ENCODE measurements at regions not wholly inside any gene's neighbourhood (a gene's known extent, or its start where the extent isn't known, plus 50 kb on each side); places are given as distances from the start of the nearest gene placed in this dataset.
A peak's percentile ranks its signal among the peaks of the same experiment; 100 is the strongest.

DNA sequence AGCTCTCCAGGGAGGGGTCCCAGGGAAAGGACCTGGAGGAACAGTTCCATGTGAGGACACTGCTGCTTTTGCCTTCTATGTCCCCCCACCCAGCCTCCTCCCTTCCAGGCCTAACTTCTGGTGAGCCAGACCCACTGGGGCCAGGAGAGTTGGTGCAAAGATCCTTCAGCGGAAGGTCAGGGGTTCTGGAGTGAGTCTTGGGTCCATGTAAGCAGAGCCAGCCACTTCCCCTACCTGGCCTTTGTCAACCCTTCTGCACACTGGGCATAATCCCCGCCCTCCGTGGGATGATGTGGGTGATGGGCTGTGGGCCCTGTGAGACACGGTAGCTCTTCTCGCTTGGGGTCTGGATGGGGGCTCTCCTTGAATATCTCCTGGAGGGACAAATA lies 76.9 kb downstream of the RHOB start:
- no peak for DNase-seq (ENCODE audit: low read depth)

- DNase-seq (ENCODE audit: low read depth), result no peak
These were observed 77.7 kb downstream of the RHOB start for GRCh38 chr2:20524412-20525040.

DNA sequence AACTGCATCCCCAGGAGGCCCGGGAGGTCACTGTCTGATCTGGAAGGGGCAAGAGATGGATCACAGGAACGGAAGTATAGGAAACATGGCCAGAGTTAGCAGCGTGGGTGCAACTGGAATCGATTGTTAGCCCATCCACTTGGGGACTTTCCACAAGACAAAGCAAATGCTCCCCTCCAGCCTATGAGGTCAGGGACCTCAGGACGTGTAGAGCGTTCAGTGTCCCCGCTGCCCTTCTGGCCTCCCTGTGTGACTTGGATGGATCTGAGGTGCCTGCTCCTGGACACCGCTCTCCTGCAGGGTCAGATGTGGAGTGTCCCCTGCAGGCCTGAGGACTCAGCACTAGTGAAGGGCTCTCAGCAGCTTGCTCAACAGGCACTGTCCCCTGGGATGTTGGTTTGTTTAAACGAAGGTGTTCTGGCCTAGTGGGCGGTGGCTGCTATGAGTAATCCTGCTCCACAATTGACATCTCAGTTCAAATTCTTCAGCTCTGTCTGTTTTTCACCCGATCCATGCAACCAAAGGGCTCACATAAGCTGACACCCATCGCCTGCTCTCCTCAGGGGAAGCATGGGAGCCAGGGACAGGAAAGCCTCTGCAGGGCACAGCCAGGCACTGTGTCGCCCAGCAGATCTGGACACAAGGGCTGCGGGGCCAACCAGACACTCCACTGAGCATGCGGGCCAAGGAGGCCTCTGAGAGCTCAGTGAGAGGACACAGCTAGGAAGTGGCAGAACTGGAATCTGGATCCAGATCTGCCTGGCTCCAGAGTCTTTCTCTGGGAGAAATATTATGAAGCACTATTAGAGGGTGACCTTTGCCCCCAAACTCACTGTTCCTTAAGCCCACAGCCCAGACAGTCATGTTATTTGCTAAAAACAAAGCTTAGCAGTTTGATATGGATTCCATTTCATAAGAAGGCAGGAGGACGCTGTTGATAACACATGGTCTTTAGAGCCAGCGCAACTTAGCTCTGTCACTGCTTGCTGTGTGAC lies 78.5 kb downstream of the RHOB start:
- peak; percentile 22 for DNase-seq (ENCODE audit: low read depth)

DNA sequence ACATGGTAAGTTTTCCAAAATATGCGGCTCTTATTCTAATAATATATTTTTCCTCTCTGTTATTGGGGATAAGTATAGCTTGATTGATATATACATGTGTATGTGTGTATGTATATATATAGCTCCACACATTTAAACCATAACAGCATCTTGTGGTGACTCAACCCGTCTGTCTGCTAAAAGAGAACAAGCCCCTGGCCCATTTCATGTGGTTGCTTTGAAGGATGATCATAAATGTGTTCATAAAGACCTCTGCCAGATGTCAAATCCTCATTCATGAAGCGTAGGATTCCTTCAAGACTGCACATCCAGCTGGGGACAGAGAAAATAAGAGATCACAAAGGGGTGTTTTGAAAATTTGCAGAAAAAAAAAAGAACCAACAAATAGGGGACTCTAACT lies 79.3 kb downstream of the RHOB start:
- DNase-seq (ENCODE audit: low read depth), result no peak

DNA sequence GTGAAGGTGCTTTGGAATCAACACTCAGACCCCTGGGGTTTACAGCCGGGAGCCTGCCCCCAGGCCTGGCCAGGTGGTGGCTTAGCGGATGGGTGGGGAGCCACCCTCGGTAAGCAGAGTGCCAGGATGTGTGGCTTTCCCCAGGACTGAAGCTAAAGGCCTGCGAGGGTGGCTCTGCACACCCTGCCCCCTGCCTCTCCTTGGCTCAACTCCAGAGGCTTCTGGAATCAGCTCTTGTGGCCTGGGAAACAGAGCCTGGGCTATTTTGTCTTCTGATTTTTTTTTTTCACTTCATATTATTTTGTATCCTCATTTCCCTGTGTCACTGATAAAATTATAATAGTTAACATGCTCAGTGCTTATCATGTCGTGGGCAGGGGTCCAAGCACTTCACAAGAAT lies 79.8 kb downstream of the RHOB start:
- DNase-seq (ENCODE audit: low read depth), result no peak

- DNase-seq (ENCODE audit: low read depth), result no peak
These were observed 81.8 kb downstream of the RHOB start for GRCh38 chr2:20528713-20529112.

GRCh38 chr2:20530520-20530919 lies 83.6 kb downstream of the RHOB start:
- no peak for DNase-seq (ENCODE audit: low read depth)

DNA sequence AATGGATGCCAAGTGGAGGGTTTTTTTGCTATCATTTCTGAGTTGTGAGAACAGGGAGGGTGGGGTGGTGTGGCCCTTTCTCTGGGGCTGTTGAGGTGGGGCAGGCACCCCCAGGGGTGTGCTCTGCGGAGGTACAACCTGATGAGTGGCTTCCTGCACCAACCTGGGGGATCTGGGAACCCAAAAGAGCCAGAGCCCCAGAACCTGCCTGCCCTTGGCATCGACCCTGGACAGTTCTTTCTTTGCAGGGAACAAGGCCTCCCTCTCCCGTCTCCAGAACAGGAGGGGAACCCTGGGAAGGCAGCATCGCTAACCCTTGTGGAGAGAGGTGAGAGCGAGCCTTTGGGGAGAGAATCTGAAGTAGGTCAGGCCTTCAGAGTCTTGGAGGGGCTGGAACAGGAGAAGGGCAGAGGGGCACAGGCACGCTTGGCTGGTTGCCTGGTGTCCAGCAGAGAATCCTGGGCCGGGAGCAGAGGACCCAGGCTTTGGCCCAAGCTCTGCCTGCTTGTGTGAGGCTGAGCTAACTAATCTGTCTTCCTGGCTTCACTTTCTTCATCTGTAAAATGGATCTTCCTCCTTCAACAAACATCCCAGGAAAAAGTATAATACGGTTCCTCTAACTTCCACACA lies 84.9 kb downstream of the RHOB start:
- no peak for DNase-seq (ENCODE audit: low read depth)

GRCh38 chr2:20532634-20533437 lies 86.0 kb downstream of the RHOB start:
- no peak for DNase-seq (ENCODE audit: low read depth)

GRCh38 chr2:20533993-20534622 lies 87.2 kb downstream of the RHOB start:
- DNase-seq (ENCODE audit: low read depth), result no peak

GRCh38 chr2:20534913-20535801 lies 88.3 kb downstream of the RHOB start:
- DNase-seq (ENCODE audit: low read depth), result no peak

- no peak for DNase-seq (ENCODE audit: low read depth)
These were observed 89.9 kb downstream of the RHOB start for GRCh38 chr2:20536619-20537422.

DNA sequence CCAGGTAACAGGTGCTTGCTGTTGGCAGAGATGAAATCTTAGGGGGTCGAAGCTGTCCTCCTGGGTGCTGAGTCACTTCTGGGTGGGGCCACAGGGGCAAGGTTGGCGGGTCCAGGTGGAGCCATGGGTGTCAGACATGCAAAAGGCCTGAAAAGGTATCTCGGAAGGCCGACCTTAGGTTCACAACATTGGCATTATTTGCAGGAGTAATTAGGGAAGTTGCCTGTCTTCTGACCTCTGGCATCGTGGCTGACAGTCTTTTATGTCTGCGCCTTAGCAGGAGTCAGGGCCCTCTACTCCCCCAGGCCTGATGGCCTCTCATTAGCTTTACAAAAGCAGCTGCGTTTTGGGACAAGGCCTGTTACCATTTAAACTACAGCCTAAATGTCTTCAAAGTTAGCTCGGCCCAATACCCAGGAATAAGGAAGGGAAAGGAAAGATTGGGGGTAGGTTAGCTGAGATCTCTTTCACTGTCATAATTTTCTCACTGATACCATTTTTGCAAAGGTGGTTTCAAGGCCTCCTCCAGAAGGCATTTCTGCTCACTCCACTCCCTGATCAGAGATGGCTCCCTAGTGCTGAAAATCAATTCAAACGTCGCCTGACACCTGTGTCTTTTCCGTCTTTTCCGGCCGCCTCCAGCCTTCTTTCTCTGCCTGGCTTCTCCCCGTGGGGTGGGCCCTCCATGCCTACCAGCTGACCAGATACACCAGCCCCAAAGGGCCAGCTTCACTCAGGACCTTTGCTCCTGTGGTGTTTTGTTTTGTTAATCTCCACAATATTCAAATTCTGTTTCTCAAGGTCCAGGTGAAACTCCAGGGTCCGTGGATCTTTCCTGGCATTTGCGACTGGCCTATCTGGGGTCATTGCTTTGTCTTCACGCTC lies 90.8 kb downstream of the RHOB start:
- no peak for DNase-seq (ENCODE audit: low read depth)

DNA sequence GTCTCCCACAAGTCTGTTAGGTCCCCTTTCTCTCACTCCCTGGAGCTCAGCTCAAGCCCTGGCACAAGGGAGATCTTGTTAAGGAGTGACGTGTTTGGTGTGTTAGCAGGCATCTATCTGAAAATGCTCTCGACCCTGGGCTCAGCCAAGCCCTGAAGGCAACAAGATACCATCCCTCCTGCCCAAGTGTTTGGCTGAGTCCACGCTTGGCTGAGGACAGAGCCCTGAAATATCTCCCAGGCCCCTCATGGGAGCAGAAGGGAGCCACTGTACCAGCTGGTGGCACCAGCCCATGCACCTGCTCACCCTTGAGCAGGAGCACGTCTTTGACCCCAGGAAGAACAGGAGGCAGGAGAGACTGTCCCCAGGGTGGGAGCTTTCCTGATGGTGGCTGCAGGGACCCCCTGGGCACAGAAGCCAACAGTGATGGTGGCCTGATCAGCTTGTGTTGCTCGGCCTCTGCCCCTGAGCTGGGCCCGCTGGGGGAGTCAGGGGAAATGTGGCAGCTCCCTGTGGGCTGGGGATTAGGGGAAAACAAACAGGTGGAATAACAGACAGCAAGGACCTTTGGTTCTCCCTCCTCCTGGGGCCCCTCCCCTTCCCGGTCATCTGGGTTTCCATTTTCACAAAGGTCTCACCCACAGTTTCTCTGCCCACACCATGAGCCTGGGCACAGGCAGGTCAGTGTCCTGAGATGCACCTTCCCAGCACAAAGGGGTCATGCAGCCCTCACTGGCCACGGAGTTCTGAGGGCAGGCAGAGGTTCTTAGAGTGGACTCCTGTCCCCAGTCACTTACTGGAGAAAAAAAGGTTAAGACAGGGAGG lies 91.6 kb downstream of the RHOB start:
- no peak for DNase-seq (ENCODE audit: low read depth)

DNA sequence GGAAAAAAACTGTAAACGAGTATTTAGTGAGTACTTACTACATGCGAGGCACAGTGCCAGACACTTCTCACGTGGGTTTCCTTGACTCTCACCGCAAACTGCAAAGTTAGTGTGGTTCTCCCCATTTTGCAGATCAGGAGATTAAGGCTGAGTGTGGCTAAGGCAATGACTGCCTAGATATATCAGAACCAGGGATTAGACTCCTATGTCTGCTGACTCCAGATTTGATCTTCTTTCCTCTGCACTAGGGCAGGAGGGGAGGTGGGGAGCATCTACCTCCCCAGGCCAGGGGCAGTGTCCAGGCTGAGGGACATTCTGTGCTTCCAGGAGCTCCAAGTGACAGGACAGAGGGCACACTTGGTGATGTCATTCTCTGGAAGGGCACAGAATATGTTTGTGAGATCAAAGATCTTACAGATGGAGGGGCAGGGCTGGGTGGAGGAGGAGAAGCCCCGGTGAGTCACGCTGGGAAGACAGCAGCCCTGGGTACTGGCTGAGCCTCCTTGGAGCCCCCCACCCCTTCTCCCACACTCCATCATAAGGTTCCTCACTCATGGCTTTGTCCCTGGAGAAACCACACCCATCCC lies 92.4 kb downstream of the RHOB start:
- no peak for DNase-seq (ENCODE audit: low read depth)

DNA sequence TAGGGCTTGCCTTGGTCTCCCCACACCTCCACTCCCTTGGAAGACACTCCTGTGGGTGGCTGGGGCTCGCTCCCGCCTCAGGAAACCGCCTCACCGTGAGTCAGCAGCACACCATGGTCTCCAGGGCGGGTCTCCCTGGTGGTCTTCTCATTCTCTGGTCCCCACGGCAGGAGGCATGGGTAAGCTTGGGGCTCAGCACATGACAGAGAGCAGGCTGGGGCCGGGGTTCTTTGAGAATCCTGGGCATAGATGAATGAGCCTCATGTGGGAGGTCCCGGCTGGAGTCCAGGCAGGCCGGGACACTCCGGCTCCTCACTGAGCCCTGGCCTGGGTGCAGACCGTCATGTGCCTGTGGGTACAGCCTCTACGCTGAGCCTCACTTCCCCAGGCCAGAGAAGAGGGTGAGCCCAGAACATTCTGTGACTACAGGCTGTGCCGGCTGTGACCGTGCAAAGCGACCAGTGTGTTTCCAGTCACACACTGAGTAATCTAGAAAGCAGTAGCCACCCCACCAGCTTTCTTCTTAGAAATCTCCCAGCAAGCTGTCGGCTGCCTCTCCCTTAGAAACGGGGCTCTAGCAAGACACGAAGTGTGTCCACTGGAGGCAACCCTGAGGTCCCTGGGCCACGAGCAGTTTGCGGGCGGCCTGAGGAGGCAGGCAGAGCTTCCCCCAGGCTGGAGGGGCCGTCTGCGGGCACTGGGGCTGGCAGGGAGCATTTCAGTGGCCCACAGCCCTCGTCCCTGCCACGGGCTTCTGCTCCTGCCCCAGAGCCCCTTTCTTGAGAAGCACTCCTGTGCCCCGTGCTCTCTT lies 93.1 kb downstream of the RHOB start:
- no peak for DNase-seq (ENCODE audit: low read depth)
